Neural cell (in vitro differentiated cells): ENCODE measurements at regions not wholly inside any gene's neighbourhood (a gene's known extent, or its start where the extent isn't known, plus 50 kb on each side); places are given as distances from the start of the nearest gene placed in this dataset.

Experiments used
- H2AFZ ChIP-seq: fragments of 200-600, 300-800 bp; sonication (generic), shearing (Covaris generic); 2 replicates; pipeline ENCODE4 v1.6.0; 2014; ENCODE audit warnings: low read depth, mild to moderate bottlenecking, antibody characterized with exemption, low read length, moderate library complexity
- H3F3A ChIP-seq: fragments of 200-600 bp; shearing (Covaris generic); 2 replicates; pipeline ENCODE4 v1.6.1; 2016; ENCODE audit warnings: mild to moderate bottlenecking, moderate library complexity, mixed read lengths, antibody characterized with exemption, low read length; ENCODE audit not compliant: insufficient read depth, poor library complexity, severe bottlenecking
- H3K27ac ChIP-seq: fragments of 200-600, 300-800 bp; sonication (generic), shearing (Covaris generic); 2 replicates; pipeline ENCODE4 v1.5.1; 2014; ENCODE audit warnings: mild to moderate bottlenecking, low read length, moderate library complexity
- H3K27me3 ChIP-seq: fragments of 300-800, 200-600 bp; sonication (generic), shearing (Covaris generic); 2 replicates; pipeline ENCODE4 v1.6.0; 2014; ENCODE audit warnings: mild to moderate bottlenecking, low read depth, low read length, moderate library complexity; ENCODE audit not compliant: insufficient read depth
- H3K36me3 ChIP-seq: fragments of 300-800, 200-600 bp; sonication (generic), shearing (Covaris generic); 2 replicates; pipeline ENCODE4 v1.5.1; 2014; ENCODE audit warnings: mild to moderate bottlenecking, antibody characterized with exemption, low read length, moderate library complexity; ENCODE audit not compliant: insufficient read depth
- H3K4me2 ChIP-seq: fragments of 300-800, 200-600 bp; sonication (generic), shearing (Covaris generic); 2 replicates; pipeline ENCODE4 v1.6.0; 2014; ENCODE audit warnings: mild to moderate bottlenecking, low read length
- H3K4me3 ChIP-seq: fragments of 300-800, 200-600 bp; sonication (generic), shearing (Covaris generic); 2 replicates; pipeline ENCODE4 v1.5.1; 2014; ENCODE audit warnings: mild to moderate bottlenecking, low read length, moderate library complexity
- H3K79me2 ChIP-seq: fragments of 200-600 bp; shearing (Covaris generic); replicated peaks from 2 replicates; pipeline ENCODE4 v1.6.0; 2014; ENCODE audit warnings: mild to moderate bottlenecking, low read length, moderate library complexity; ENCODE audit not compliant: insufficient read depth
- H3K9ac ChIP-seq: fragments of 300-800, 200-600 bp; sonication (generic), shearing (Covaris generic); 2 replicates; pipeline ENCODE4 v1.6.1; 2016; ENCODE audit warnings: mild to moderate bottlenecking, low read length, mixed read lengths
- H3K9me2 ChIP-seq: fragments of 200-600 bp; shearing (Covaris generic); 2 replicates; pipeline ENCODE4 v1.6.1; 2016; ENCODE audit warnings: mild to moderate bottlenecking, low read length, mixed read lengths; ENCODE audit not compliant: insufficient read depth
- H3K9me3 ChIP-seq: fragments of 200-600, 300-800 bp; sonication (generic), shearing (Covaris generic); 2 replicates; pipeline ENCODE4 v1.6.1; 2016; ENCODE audit warnings: mild to moderate bottlenecking, mixed run types, low read length, moderate library complexity, mixed read lengths
- H4K20me1 ChIP-seq: fragments of 200-600 bp; shearing (Covaris generic); 2 replicates; pipeline ENCODE4 v1.6.1; 2016; ENCODE audit warnings: mild to moderate bottlenecking, mixed run types; ENCODE audit not compliant: insufficient read depth
- EP300 ChIP-seq: fragments of 450-650 bp; conservative IDR thresholded peaks from 2 replicates; pipeline ENCODE4 v1.6.1; 2014; ENCODE audit warnings: antibody characterized with exemption, mild to moderate bottlenecking, moderate library complexity; ENCODE audit not compliant: poor library complexity, severe bottlenecking
- EZH2 ChIP-seq: fragments of 200-600, 300-800 bp; shearing (Covaris generic), sonication (generic); IDR thresholded peaks from 2 replicates; pipeline ENCODE4 v1.6.1; 2014; ENCODE audit warnings: antibody characterized with exemption, low read length, borderline replicate concordance, mild to moderate bottlenecking; ENCODE audit not compliant: insufficient read depth, poor library complexity, severe bottlenecking
- MXI1 ChIP-seq: fragments of 450-650 bp; conservative IDR thresholded peaks from 2 replicates; pipeline ENCODE4 v1.6.1; 2014; ENCODE audit warnings: antibody characterized with exemption, mild to moderate bottlenecking; ENCODE audit not compliant: poor library complexity, severe bottlenecking
- POLR2AphosphoS5 ChIP-seq: IDR thresholded peaks from 2 replicates; pipeline ENCODE4 v1.6.1; 2012
- RAD21 ChIP-seq: fragments of 450-650 bp; conservative IDR thresholded peaks from 2 replicates; pipeline ENCODE4 v1.6.1; 2014; ENCODE audit warnings: antibody characterized with exemption, mild to moderate bottlenecking, moderate library complexity
- SMC3 ChIP-seq: fragments of 450-650 bp; conservative IDR thresholded peaks from 2 replicates; pipeline ENCODE4 v1.6.1; 2014; ENCODE audit warnings: antibody characterized with exemption, mild to moderate bottlenecking, moderate library complexity; ENCODE audit not compliant: poor library complexity
- TAF1 ChIP-seq: IDR thresholded peaks from 2 replicates; pipeline ENCODE4 v1.6.1; 2012; ENCODE audit warnings: low read depth
- TF ChIP-seq, protein P1 (sequence below): fragments of 450-650 bp; IDR thresholded peaks from 2 replicates; pipeline ENCODE4 v1.5.1; 2014; ENCODE audit warnings: antibody characterized with exemption, mild to moderate bottlenecking, moderate library complexity; ENCODE audit not compliant: poor library complexity, severe bottlenecking
- TF ChIP-seq, protein P2 (sequence below): IDR thresholded peaks from 2 replicates; pipeline ENCODE4 v1.6.1; 2012; ENCODE audit warnings: borderline replicate concordance

GRCh38 chr6:8207191-8207868, 105.0 kb upstream of the EEF1E1 start:
- Histone ChIP-seq H3K4me3 (no peak overlapping the region), H3K9me3 (no peaks in the 10 kb centered on the region), H3K36me3 (no peaks in the 10 kb centered on the region), H3K9ac (no peak overlapping the region), H3K4me2 (no peak overlapping the region), H3K9me2 (no peaks in the 10 kb centered on the region), H3K27me3 (no peaks in the 10 kb centered on the region), H2AFZ (no peak overlapping the region), H3F3A (no peaks in the 10 kb centered on the region), H3K79me2 (no peaks in the 10 kb centered on the region), H4K20me1 (no peaks in the 10 kb centered on the region), H3K27ac (no peak overlapping the region)
- no peak for TF ChIP-seq TAF1
- TF ChIP-seq, protein P1, sequence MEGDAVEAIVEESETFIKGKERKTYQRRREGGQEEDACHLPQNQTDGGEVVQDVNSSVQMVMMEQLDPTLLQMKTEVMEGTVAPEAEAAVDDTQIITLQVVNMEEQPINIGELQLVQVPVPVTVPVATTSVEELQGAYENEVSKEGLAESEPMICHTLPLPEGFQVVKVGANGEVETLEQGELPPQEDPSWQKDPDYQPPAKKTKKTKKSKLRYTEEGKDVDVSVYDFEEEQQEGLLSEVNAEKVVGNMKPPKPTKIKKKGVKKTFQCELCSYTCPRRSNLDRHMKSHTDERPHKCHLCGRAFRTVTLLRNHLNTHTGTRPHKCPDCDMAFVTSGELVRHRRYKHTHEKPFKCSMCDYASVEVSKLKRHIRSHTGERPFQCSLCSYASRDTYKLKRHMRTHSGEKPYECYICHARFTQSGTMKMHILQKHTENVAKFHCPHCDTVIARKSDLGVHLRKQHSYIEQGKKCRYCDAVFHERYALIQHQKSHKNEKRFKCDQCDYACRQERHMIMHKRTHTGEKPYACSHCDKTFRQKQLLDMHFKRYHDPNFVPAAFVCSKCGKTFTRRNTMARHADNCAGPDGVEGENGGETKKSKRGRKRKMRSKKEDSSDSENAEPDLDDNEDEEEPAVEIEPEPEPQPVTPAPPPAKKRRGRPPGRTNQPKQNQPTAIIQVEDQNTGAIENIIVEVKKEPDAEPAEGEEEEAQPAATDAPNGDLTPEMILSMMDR: no peak
- no peak for TF ChIP-seq RAD21
- TF ChIP-seq SMC3: no peak
- TF ChIP-seq EZH2: no peak
- TF ChIP-seq, protein P2, sequence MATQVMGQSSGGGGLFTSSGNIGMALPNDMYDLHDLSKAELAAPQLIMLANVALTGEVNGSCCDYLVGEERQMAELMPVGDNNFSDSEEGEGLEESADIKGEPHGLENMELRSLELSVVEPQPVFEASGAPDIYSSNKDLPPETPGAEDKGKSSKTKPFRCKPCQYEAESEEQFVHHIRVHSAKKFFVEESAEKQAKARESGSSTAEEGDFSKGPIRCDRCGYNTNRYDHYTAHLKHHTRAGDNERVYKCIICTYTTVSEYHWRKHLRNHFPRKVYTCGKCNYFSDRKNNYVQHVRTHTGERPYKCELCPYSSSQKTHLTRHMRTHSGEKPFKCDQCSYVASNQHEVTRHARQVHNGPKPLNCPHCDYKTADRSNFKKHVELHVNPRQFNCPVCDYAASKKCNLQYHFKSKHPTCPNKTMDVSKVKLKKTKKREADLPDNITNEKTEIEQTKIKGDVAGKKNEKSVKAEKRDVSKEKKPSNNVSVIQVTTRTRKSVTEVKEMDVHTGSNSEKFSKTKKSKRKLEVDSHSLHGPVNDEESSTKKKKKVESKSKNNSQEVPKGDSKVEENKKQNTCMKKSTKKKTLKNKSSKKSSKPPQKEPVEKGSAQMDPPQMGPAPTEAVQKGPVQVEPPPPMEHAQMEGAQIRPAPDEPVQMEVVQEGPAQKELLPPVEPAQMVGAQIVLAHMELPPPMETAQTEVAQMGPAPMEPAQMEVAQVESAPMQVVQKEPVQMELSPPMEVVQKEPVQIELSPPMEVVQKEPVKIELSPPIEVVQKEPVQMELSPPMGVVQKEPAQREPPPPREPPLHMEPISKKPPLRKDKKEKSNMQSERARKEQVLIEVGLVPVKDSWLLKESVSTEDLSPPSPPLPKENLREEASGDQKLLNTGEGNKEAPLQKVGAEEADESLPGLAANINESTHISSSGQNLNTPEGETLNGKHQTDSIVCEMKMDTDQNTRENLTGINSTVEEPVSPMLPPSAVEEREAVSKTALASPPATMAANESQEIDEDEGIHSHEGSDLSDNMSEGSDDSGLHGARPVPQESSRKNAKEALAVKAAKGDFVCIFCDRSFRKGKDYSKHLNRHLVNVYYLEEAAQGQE: no peak
- TF ChIP-seq POLR2AphosphoS5: no peak
- TF ChIP-seq MXI1: no peak
- TF ChIP-seq EP300: no peak

DNA sequence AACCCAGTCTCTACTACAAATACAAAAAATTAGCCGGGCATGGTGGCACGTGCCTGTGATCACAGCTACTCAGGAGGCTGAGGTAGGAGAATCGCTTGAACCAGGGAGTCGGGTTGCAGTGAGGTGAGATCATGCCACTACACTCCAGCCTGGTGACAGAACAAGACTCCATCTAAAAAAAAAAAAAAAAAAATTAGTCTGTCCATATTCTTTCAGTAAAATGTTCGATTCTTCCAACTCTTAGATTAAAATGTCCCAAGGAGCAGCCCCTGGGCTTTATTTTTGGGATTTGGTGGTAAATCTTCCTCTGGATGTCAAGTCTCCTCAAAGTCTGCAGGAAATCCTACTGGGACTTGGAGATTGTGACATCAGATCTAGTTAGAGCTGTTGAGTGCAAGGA, 101.0 kb upstream of the EEF1E1 start:
- Histone ChIP-seq H3K79me2 (no peaks in the 10 kb centered on the region), H3K4me3 (no peak overlapping the region), H3K27me3 (no peaks in the 10 kb centered on the region), H2AFZ (no peak overlapping the region), H4K20me1 (no peaks in the 10 kb centered on the region), H3K9me3 (no peaks in the 10 kb centered on the region), H3K4me2 (no peak overlapping the region), H3K9me2 (no peaks in the 10 kb centered on the region), H3K27ac (no peak overlapping the region), H3K9ac (no peak overlapping the region), H3K36me3 (no peaks in the 10 kb centered on the region), H3F3A (no peaks in the 10 kb centered on the region)
- TF ChIP-seq, protein P1: no peak
- TF ChIP-seq, protein P2: no peak
- TF ChIP-seq TAF1 (no peak), MXI1 (no peak), EP300 (no peak), RAD21 (no peak), EZH2 (no peak), SMC3 (no peak), POLR2AphosphoS5 (no peak)
